Activated naive CD4-positive, alpha-beta T cell treated with anti-CD3 and anti-CD28 coated beads for 36 hours (primary cell): ENCODE measurements at regions not wholly inside any gene's neighbourhood (a gene's known extent, or its start where the extent isn't known, plus 50 kb on each side); places are given as distances from the start of the nearest gene placed in this dataset.

Source experiments
- CTCF ChIA-PET: fragments of 350-600 bp; sonication (Branson Sonifier 250); formaldehyde crosslinking; loops from one replicate; lab custom pipeline; 2021; ENCODE audit warnings: antibody characterized with exemption; lab: Charles Lee
- DNase-seq: peaks from one replicate; pipeline ENCODE4 v3.0.0-alpha.2; 2020
- H3K27ac Mint-ChIP-seq: one replicate; pipeline ENCODE4 v1.8.0; 2021; ENCODE audit warnings: mild to moderate bottlenecking, mixed read lengths
- H3K27me3 Mint-ChIP-seq: one replicate; pipeline ENCODE4 v1.8.0; 2021; ENCODE audit warnings: low read depth, mixed read lengths
- H3K36me3 Mint-ChIP-seq: one replicate; pipeline ENCODE4 v1.8.0; 2021; ENCODE audit warnings: low read depth, mixed read lengths
- H3K4me1 Mint-ChIP-seq: one replicate; pipeline ENCODE4 v1.8.0; 2021; ENCODE audit warnings: low read depth, mixed read lengths
- H3K4me3 Mint-ChIP-seq: one replicate; pipeline ENCODE4 v1.8.0; 2021; ENCODE audit warnings: mild to moderate bottlenecking, moderate library complexity, mixed read lengths
- H3K9me3 Mint-ChIP-seq: one replicate; pipeline ENCODE4 v1.8.0; 2021; ENCODE audit warnings: mixed read lengths
- intact Hi-C: fragments of 100-400 bp; cut with micrococcal nuclease; formaldehyde crosslinking; loops from one replicate; pipeline ENCODE4 v1.15.1; 2023

DNA sequence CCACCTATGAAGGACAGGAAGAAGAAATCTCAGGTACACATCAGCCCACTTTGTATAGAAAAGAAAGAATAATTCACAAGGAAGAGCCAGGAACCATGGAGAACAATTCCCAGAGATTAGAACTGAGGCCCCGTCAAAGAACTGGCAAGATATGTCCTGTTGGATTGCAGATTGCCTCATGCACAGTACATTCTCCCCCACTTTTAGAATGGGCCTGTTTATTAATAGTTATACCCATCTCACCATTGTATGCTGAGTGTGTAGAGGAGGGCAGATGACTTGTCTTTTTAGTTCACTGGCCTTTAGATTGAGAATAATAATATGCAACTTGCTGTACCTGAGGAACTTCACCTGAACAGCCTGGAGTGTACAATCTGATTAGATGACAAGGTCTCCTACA, 315.6 kb upstream of the HAND2 start:
- H3K4me3 Mint-ChIP-seq, result no peak overlapping the region
- H3K27me3 Mint-ChIP-seq, result no peaks in the 10 kb centered on the region
- intact Hi-C loops, result no loop called here
- no peak for DNase-seq
- H3K36me3 Mint-ChIP-seq, result no peaks in the 10 kb centered on the region
- no peaks in the 10 kb centered on the region for H3K4me1 Mint-ChIP-seq
- CTCF ChIA-PET, result no interaction called here
- H3K9me3 Mint-ChIP-seq, result peaks cover 6% of the 10 kb centered on the region
- H3K27ac Mint-ChIP-seq, result no peak overlapping the region

DNA sequence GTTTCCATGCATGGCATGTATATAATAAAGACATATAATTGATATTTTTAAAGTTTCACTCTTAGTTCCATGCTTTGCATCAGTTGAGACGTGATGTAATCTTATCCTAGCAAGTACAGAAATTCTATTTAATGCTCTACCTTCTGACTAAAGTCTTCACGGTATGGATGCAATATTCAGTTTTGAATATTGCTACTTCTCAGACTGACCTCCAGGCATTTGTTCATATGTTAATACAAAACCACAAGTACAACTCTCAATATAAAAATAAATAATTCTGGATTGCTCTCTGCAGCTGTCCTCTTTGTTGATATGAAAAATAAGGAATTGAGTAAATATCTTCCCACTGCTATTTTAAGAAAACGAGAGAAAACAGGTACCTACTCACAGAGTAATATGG, 309.8 kb upstream of the HAND2 start:
- CTCF ChIA-PET, result no interaction called here
- intact Hi-C loops, result no loop called here
- H3K27ac Mint-ChIP-seq, result no peak overlapping the region
- H3K4me1 Mint-ChIP-seq, result no peaks in the 10 kb centered on the region
- peaks cover 9% of the 10 kb centered on the region for H3K9me3 Mint-ChIP-seq
- H3K36me3 Mint-ChIP-seq, result no peaks in the 10 kb centered on the region
- no peaks in the 10 kb centered on the region for H3K27me3 Mint-ChIP-seq
- no peak for DNase-seq
- H3K4me3 Mint-ChIP-seq, result no peak overlapping the region

DNA sequence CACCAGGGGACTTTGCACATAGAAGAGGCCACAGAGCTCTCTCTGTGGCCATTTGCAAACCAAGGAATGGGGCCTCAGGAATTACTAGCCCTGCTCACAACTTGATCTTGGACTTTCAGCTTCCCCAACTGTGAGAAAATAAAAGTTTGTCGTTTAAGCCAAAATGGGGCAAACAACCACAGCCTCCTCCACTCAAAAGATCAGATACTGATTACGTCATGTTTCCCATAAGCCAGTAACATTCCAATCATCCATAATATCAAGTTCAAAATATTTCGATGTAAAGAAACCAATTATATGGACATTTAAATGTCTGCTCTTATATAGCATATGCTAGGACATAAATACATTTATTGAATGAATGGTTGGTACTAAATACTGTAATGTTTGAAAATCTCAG, 307.5 kb upstream of the HAND2 start:
- peaks cover 3% of the 10 kb centered on the region for H3K27me3 Mint-ChIP-seq

DNA sequence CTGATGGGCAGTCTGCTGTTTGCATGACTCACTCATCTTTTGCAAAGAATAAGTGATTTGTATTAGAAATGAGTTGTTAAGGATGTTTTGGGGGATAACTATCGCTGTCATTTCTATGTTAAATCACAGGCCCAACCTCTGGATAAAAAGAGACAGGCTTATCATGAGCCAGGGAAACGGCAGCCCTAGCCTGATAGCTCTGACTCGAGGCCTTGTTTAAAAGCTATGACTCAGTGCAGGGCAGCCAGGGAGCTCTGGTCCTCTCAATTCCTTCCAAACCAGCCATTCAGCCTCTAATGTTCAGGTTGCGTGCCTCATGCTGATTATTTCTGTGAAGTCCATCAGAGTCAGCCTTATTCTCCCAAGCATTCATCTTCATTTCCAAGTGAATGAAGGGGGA, 305.9 kb upstream of the HAND2 start:
- Mint-ChIP-seq H3K27ac (no peak overlapping the region), H3K27me3 (peaks cover 6% of the 10 kb centered on the region), H3K4me3 (no peak overlapping the region), H3K9me3 (peaks cover 2% of the 10 kb centered on the region), H3K36me3 (no peaks in the 10 kb centered on the region), H3K4me1 (no peaks in the 10 kb centered on the region)
- DNase-seq, result no peak
- intact Hi-C loops, result no loop called here
- CTCF ChIA-PET, result no interaction called here

More for the DNA sequence above, 307.5 kb upstream of the HAND2 start:
- no peak overlapping the region for H3K4me3 Mint-ChIP-seq
- no peak for DNase-seq
- no peak overlapping the region for H3K27ac Mint-ChIP-seq
- CTCF ChIA-PET, result no interaction called here
- H3K4me1 Mint-ChIP-seq, result no peaks in the 10 kb centered on the region
- peaks cover 6% of the 10 kb centered on the region for H3K9me3 Mint-ChIP-seq
- intact Hi-C loops, result no loop called here
- H3K36me3 Mint-ChIP-seq, result no peaks in the 10 kb centered on the region

DNA sequence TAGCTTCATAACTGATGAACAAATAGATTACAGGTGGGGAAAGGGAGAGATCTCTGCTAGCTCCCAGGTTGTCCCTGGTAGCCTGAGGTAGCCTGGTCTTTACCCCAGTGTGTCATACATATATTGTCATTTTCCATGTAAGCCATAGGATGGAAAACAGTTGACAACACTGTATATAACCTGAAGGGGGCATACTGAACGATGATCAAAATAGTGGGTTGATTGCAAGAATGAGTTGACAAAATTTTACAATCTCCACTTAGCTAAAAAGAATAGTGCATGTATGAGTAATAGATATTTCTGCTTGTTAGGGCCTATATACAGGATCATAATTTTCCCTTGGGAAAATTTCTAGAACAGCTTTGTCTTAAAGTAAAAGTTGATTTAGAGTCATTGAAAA, 304.1 kb upstream of the HAND2 start:
- Mint-ChIP-seq H3K36me3 (no peaks in the 10 kb centered on the region), H3K9me3 (no peaks in the 10 kb centered on the region), H3K27ac (no peak overlapping the region), H3K27me3 (peaks cover 7% of the 10 kb centered on the region), H3K4me3 (no peak overlapping the region), H3K4me1 (no peaks in the 10 kb centered on the region)
- no peak for DNase-seq
- CTCF ChIA-PET, result no interaction called here
- intact Hi-C loops, result no loop called here

DNA sequence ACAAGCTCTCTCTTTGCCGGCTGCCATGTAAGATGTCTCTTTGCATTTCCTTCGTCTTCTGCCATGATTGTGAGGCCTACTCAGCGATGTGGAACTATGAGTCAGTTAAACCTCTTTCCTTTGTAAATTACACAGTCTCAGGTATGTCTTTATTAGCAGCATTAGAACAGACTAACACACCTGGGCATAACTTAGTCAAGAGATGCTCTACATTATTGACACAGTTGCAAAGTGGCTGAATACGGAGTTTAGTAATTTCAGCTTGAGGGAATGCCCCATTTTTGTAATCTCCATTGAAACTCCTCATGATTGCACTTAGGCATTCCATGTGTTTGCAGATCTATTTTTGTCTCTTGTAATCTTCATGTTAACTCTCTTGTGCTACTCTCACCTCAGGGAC, 299.5 kb upstream of the HAND2 start:
- intact Hi-C loops, result loop anchor here (5.0 kb wide), 1 partner anchor 322 kb away; no protein-coding TSS in a partner anchor
- CTCF ChIA-PET, result no interaction called here
- no peaks in the 10 kb centered on the region for H3K9me3 Mint-ChIP-seq

DNA sequence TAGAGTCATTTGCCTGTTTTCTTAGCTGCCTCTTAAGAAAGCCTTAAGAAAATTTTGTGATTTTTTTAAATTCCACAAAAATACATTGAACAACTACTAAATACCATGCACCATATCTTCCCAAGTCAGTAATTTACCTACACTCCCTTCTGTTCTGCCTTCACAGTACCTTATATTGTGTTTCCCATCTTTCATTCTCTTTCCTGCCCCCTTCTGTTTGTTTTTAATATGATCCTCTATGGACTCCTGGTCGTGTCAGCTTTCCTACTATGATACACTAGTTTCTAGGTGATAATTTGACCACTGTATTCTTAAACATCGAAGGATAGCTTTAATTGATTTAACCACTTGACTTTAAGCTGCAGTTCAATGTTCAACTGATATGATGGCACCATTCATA, 297.7 kb upstream of the HAND2 start:
- no peaks in the 10 kb centered on the region for H3K36me3 Mint-ChIP-seq
- peaks cover 4% of the 10 kb centered on the region for H3K27me3 Mint-ChIP-seq
- no peaks in the 10 kb centered on the region for H3K9me3 Mint-ChIP-seq
- no peak for DNase-seq
- CTCF ChIA-PET, result no interaction called here
- H3K4me3 Mint-ChIP-seq, result no peak overlapping the region
- H3K27ac Mint-ChIP-seq, result no peak overlapping the region
- H3K4me1 Mint-ChIP-seq, result no peaks in the 10 kb centered on the region
- intact Hi-C loops, result loop anchor here (5.0 kb wide), 1 partner anchor 320 kb away; no protein-coding TSS in a partner anchor

More for the DNA sequence above, 299.5 kb upstream of the HAND2 start:
- no peak overlapping the region for H3K4me3 Mint-ChIP-seq
- no peaks in the 10 kb centered on the region for H3K36me3 Mint-ChIP-seq
- no peak for DNase-seq
- no peaks in the 10 kb centered on the region for H3K4me1 Mint-ChIP-seq
- H3K27ac Mint-ChIP-seq, result no peak overlapping the region
- H3K27me3 Mint-ChIP-seq, result peaks cover 7% of the 10 kb centered on the region

DNA sequence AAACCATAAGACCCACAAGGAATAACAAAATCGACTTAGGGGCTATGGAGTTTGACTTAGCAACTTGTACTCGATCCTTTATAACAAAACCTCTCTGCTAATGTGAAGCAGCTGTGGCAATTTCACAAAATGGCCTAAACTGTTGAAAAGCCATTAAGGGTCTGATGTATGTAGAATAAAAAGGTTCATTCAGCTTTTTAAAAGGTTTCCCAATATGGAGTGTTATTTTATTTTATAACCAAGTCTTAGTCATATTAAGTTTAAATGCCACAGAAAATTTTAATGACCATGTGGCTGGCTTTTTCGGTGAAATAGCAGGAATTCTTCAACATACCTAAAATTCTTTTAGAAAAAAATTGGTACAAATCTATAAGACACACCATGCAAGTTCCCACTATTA, 291.8 kb upstream of the HAND2 start:
- no peak overlapping the region for H3K4me3 Mint-ChIP-seq
- H3K27me3 Mint-ChIP-seq, result no peaks in the 10 kb centered on the region
- CTCF ChIA-PET, result no interaction called here
- intact Hi-C loops, result no loop called here
- no peaks in the 10 kb centered on the region for H3K9me3 Mint-ChIP-seq
- no peak overlapping the region for H3K27ac Mint-ChIP-seq
- no peaks in the 10 kb centered on the region for H3K4me1 Mint-ChIP-seq
- no peak for DNase-seq
- H3K36me3 Mint-ChIP-seq, result no peaks in the 10 kb centered on the region

DNA sequence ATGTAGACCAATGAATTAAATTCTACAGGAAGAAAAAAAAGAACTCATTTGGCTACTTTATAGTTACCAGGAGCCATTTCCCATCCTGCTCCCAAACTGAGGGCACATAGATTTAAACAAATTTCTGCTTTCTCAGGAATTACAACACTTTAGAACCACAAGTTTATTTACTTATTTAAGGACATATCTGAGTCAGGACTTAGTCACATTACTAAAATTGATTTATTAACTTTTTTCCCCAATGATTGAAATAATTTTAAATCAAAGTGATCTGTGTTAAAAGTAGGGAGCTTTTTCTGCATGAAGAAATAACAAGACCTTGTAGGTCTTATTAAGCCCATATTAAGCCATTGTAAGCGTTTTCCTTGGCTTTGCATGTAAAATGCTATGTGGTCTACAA, 291.0 kb upstream of the HAND2 start:
- Mint-ChIP-seq H3K36me3 (no peaks in the 10 kb centered on the region), H3K27ac (no peak overlapping the region), H3K4me1 (no peaks in the 10 kb centered on the region), H3K9me3 (no peaks in the 10 kb centered on the region), H3K4me3 (no peak overlapping the region), H3K27me3 (no peaks in the 10 kb centered on the region)
- DNase-seq, result no peak
- intact Hi-C loops, result no loop called here
- CTCF ChIA-PET, result no interaction called here

DNA sequence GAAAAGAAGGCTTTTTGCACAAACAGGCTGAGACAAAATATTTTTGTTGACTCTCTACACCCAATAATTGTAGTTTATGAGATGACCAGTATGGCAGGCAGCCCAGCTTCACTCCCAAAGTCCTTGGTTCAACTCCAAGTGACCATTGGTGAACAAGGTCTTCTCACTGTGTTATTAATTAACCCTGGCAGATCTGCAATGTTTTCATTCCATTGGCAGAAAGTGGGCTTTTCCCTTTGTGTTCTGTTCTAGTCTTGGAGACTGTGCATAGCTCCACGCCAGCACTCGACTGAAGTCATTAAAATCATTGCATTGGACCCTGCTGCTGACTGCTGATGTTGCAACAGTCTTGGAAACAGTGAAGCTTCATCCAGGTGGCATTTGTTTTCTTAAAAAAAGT, 277.3 kb upstream of the HAND2 start:
- H3K36me3 Mint-ChIP-seq, result no peaks in the 10 kb centered on the region
- DNase-seq, result no peak
- H3K27ac Mint-ChIP-seq, result no peak overlapping the region
- CTCF ChIA-PET, result no interaction called here
- intact Hi-C loops, result no loop called here
- no peak overlapping the region for H3K4me3 Mint-ChIP-seq
- no peaks in the 10 kb centered on the region for H3K9me3 Mint-ChIP-seq
- no peaks in the 10 kb centered on the region for H3K4me1 Mint-ChIP-seq
- no peaks in the 10 kb centered on the region for H3K27me3 Mint-ChIP-seq

DNA sequence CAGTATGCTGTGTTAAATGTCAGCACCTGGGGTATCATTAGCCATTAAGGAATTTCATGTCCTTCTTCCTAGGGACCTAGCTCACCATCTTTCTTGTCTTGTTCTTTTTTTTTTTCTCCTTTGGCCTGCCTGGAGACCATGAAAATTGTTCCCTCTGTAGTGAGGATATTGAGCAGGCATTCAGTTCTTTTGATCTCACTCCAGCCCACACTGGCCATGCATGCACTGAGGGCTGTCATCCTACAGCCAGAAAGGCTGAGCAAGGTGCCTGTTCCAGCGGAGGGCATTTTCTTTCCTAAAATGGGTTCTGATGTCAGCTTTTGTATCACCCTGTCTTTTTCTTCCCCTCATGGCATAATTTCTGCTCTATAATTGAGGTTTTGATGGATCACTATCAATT, 275.9 kb upstream of the HAND2 start:
- Mint-ChIP-seq H3K4me3 (no peak overlapping the region), H3K27me3 (no peaks in the 10 kb centered on the region), H3K4me1 (no peaks in the 10 kb centered on the region), H3K9me3 (no peaks in the 10 kb centered on the region), H3K36me3 (no peaks in the 10 kb centered on the region), H3K27ac (no peak overlapping the region)
- intact Hi-C loops, result no loop called here
- CTCF ChIA-PET, result no interaction called here
- DNase-seq, result no peak

DNA sequence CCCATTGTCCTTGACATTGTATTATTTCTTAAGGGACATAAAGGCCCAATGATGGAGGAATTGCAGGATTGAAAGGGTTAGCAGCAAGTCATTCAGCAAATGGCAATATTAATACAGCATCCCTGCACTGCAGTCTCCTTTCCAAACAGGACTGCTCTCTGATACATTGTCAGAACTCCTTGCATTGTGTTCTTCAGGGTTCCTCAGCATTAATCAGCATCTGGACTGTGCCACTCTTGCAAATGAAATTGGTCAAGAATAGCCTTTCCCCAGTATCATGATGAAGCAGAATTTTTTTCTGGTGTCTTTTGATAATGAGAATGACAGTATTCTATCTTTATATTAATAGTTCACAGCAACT, 272.6 kb upstream of the HAND2 start:
- H3K4me1 Mint-ChIP-seq, result no peaks in the 10 kb centered on the region
- intact Hi-C loops, result no loop called here
- no peaks in the 10 kb centered on the region for H3K36me3 Mint-ChIP-seq
- no peaks in the 10 kb centered on the region for H3K27me3 Mint-ChIP-seq
- CTCF ChIA-PET, result no interaction called here
- H3K9me3 Mint-ChIP-seq, result no peaks in the 10 kb centered on the region
- no peak overlapping the region for H3K4me3 Mint-ChIP-seq
- no peak overlapping the region for H3K27ac Mint-ChIP-seq
- no peak for DNase-seq

DNA sequence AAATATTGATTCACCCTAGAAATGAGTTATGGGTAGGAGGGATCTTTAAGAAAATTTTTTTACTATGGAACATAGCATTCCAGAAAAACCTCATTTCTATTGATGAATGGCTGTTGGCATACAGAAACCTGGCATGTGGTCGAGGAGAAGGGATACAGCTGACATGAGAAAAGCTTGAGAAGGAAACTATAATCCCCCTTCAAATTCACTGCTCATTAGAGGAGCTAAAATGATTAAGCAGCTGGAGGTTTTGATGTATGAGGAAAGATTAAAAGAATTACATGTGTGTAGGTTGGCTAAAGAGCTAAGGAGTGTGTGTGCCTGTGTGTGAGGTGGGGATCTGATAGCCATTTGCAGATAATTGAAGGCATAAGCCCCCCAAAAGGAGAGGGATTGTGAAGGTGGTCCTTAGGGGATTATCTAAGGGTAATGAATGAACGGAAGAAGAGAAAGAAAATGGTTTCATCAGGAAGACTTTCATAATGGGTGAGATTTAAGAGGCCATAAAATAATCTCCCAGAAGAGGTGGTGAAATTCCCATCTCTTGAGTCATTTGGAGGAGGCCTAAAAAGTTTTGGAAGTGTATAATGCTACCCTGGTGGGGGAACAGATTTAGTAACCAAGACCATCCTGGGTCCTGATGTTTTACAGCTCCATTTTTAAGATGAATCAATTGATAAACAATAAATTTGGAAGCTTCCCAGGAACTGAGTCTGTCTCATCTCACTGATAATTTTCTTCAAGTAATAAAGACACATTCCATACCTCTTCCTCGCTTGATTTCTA, 272.0 kb upstream of the HAND2 start:
- CTCF ChIA-PET, result no interaction called here

More for the DNA sequence above, 272.0 kb upstream of the HAND2 start:
- H3K4me1 Mint-ChIP-seq, result no peaks in the 10 kb centered on the region
- no peaks in the 10 kb centered on the region for H3K36me3 Mint-ChIP-seq
- H3K9me3 Mint-ChIP-seq, result no peaks in the 10 kb centered on the region
- no peak overlapping the region for H3K27ac Mint-ChIP-seq
- H3K27me3 Mint-ChIP-seq, result no peaks in the 10 kb centered on the region
- no peak for DNase-seq
- intact Hi-C loops, result no loop called here
- no peak overlapping the region for H3K4me3 Mint-ChIP-seq
